ENCODE measurements at regions not wholly inside any gene's neighbourhood (a gene's known extent, or its start where the extent isn't known, plus 50 kb on each side); places are given as distances from the start of the nearest gene placed in this dataset.
A peak's percentile ranks its signal among the peaks of the same experiment; 100 is the strongest.

DNA sequence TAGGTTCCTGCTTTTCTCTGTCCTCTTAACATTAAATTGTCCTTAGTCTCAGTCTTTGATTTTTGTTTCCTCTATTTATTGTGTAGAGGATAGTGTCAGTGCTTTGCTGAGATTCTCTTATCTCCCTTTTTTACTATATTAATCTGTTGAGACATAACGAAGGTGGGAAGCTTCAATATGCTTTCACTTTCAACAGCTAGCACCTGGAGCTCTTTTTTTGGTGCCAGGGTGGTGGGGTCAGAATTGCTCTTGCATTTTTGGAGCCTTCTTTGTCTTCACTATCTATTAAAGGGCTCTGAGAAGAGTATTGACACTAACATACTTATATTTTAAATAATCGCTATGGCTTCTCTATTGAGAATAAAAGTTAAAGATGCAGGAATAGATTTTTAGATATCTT, 97.1 kb upstream of the EPHA7 start:
- Histone ChIP-seq H3K27ac (replicated peaks in 1 of 4) (peak overlapping the region in 1 of 4 donors; percentile 12), H3K4me3 (no peak overlapping the region), H3K9me3 (no peaks in the 10 kb centered on the region), H3K27me3 (no peaks in the 10 kb centered on the region), H3K4me1 (no peaks in the 10 kb centered on the region), H3K36me3 (no peaks in the 10 kb centered on the region)
- intact Hi-C loops (cut with DNase I) = no loop called here
- WGBS = 83% methylated on average over 2 of the region's 2 CpGs
- no peak for TF ChIP-seq POLR2AphosphoS5 (IDR thresholded peaks at IDR 0.05)
- no peak for TF ChIP-seq POLR2A (IDR thresholded peaks at IDR 0.05; ENCODE audit: low read depth)
- TF ChIP-seq, protein P1, sequence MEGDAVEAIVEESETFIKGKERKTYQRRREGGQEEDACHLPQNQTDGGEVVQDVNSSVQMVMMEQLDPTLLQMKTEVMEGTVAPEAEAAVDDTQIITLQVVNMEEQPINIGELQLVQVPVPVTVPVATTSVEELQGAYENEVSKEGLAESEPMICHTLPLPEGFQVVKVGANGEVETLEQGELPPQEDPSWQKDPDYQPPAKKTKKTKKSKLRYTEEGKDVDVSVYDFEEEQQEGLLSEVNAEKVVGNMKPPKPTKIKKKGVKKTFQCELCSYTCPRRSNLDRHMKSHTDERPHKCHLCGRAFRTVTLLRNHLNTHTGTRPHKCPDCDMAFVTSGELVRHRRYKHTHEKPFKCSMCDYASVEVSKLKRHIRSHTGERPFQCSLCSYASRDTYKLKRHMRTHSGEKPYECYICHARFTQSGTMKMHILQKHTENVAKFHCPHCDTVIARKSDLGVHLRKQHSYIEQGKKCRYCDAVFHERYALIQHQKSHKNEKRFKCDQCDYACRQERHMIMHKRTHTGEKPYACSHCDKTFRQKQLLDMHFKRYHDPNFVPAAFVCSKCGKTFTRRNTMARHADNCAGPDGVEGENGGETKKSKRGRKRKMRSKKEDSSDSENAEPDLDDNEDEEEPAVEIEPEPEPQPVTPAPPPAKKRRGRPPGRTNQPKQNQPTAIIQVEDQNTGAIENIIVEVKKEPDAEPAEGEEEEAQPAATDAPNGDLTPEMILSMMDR (IDR thresholded peaks at IDR 0.05) = no peak
- no peak for TF ChIP-seq EP300 (IDR thresholded peaks at IDR 0.05)
- DNase-seq (ENCODE audit: extremely low spot score) = no peak

DNA sequence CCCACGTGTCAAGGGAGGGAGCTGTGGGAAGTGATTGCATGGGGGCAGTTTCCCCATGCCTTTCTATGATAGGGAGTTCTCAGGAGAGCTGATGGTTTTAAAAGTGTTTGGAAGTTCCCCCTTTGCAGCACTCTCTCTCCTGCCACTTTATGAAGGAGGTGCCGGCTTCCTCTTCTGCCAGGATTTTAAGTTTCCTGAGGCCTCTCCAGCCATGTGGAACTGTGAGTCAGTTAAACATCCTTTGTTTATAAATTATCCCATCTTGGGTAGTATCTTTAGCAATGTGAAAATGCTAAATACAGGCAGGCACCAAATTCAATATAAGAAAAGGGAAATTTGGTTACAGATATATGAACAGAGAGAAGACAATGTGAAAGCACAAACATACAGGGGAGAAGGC, 96.4 kb upstream of the EPHA7 start:
- TF ChIP-seq EP300 (IDR thresholded peaks at IDR 0.05) (no peak), POLR2A (IDR thresholded peaks at IDR 0.05; ENCODE audit: low read depth) (no peak), POLR2AphosphoS5 (IDR thresholded peaks at IDR 0.05) (no peak)
- TF ChIP-seq, protein P1 (IDR thresholded peaks at IDR 0.05) = no peak
- intact Hi-C loops (cut with DNase I) = no loop called here
- Histone ChIP-seq H3K4me3 (no peak overlapping the region), H3K4me1 (no peaks in the 10 kb centered on the region), H3K9me3 (no peaks in the 10 kb centered on the region), H3K36me3 (no peaks in the 10 kb centered on the region), H3K27me3 (no peaks in the 10 kb centered on the region), H3K27ac (replicated peaks in 1 of 4) (no peak overlapping the region)
- WGBS = 60% methylated on average over 2 of the region's 2 CpGs
- DNase-seq (ENCODE audit: extremely low spot score) = no peak

DNA sequence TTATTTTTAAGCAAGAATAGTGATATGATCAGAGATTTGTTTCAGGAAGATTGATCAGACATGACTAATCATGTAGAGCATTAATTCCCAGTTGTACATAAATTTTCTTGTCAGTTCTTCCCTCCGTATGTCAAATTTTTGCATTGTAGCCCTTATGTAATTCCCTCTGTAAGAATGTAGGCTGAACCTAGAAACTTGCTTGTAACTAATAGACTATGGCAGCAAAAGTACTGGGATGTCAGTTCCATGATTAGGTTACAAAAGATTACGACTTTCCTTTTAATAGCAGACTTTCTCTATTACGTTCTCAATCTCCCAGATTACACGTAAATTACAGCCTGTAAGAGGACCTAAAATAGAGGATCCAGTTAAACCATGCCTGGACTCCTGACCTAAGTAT, 79.4 kb upstream of the EPHA7 start:
- Histone ChIP-seq H3K4me3 (no peak overlapping the region), H3K9me3 (no peaks in the 10 kb centered on the region), H3K27ac (replicated peaks in 1 of 4) (no peak overlapping the region), H3K27me3 (no peaks in the 10 kb centered on the region), H3K36me3 (no peaks in the 10 kb centered on the region), H3K4me1 (no peaks in the 10 kb centered on the region)
- WGBS = 87% methylated on average over 4 of the region's 4 CpGs
- TF ChIP-seq EP300 (IDR thresholded peaks at IDR 0.05) = no peak
- no peak for DNase-seq (ENCODE audit: extremely low spot score)
- intact Hi-C loops (cut with DNase I) = no loop called here

DNA sequence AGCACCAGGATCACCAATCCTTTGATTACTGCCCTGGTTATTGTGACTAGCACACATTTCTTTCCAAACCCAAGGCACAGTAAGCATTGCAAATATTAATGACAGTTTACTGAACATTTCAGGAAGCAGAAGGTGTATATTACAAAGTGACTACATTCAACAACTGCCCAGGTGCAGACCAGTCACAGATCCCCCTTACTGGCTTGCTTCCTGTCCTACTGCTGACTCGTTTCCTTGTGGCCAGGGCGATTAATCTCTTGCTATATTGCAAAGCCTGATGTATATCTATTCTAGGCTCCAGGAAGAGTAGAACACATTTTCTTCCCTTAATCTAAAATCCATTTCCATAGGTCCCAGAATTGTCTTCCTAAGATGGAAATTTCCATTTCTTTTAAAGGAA, 77.2 kb upstream of the EPHA7 start:
- Histone ChIP-seq H3K36me3 (no peaks in the 10 kb centered on the region), H3K9me3 (no peaks in the 10 kb centered on the region), H3K27ac (replicated peaks in 1 of 4) (no peak overlapping the region), H3K27me3 (no peaks in the 10 kb centered on the region), H3K4me1 (no peaks in the 10 kb centered on the region), H3K4me3 (no peak overlapping the region)
- intact Hi-C loops (cut with DNase I) = no loop called here
- WGBS = 62% methylated on average over 2 of the region's 2 CpGs
- no peak for DNase-seq (ENCODE audit: extremely low spot score)
- TF ChIP-seq, protein P1 (IDR thresholded peaks at IDR 0.05) = no peak
- TF ChIP-seq EP300 (IDR thresholded peaks at IDR 0.05) = no peak
- TF ChIP-seq POLR2AphosphoS5 (IDR thresholded peaks at IDR 0.05) = no peak
- TF ChIP-seq POLR2A (IDR thresholded peaks at IDR 0.05; ENCODE audit: low read depth) = no peak

DNA sequence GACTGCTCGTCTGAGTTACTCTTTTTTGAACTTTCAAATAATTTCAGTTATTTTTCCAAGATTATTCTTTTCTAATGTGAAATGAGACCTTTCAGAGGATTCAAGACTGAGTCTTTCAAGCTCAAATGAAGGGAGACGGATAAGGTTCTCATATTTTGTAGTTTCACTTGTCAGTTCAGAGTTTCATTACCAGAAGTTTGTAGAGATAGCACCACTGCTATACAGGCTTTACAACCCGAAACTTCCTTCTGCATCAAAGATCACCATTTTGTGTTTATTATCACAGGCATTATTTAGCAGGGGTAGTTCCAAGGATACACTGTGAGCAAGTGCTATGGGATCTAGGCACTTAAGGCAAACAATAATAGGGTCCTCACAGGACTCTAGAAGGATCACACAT, 74.7 kb upstream of the EPHA7 start:
- Histone ChIP-seq H3K27ac (replicated peaks in 1 of 4) (no peak overlapping the region), H3K4me1 (no peaks in the 10 kb centered on the region), H3K27me3 (no peaks in the 10 kb centered on the region), H3K36me3 (no peaks in the 10 kb centered on the region), H3K9me3 (no peaks in the 10 kb centered on the region), H3K4me3 (no peak overlapping the region)
- intact Hi-C loops (cut with DNase I) = no loop called here
- DNase-seq (ENCODE audit: extremely low spot score) = no peak
- 85% methylated on average over 3 of the region's 3 CpGs for WGBS
- TF ChIP-seq EP300 (IDR thresholded peaks at IDR 0.05) = no peak
- TF ChIP-seq, protein P1 (IDR thresholded peaks at IDR 0.05) = no peak
- TF ChIP-seq POLR2AphosphoS5 (IDR thresholded peaks at IDR 0.05) = no peak
- TF ChIP-seq POLR2A (IDR thresholded peaks at IDR 0.05; ENCODE audit: low read depth) = no peak
